NK-92 (cell line): ENCODE measurements at regions not wholly inside any gene's neighbourhood (a gene's known extent, or its start where the extent isn't known, plus 50 kb on each side); places are given as distances from the start of the nearest gene placed in this dataset.
"Not testable (repeated sequence)": the region's sequence is repeated elsewhere in the genome, so short reads cannot be mapped to it uniquely, and the experiment has no call there.

Experiments
- DNase-seq: peaks from one replicate; lab custom pipeline; 2025; ENCODE audit not compliant: unreplicated experiment; lab: John Stamatoyannopoulos, UW

DNA sequence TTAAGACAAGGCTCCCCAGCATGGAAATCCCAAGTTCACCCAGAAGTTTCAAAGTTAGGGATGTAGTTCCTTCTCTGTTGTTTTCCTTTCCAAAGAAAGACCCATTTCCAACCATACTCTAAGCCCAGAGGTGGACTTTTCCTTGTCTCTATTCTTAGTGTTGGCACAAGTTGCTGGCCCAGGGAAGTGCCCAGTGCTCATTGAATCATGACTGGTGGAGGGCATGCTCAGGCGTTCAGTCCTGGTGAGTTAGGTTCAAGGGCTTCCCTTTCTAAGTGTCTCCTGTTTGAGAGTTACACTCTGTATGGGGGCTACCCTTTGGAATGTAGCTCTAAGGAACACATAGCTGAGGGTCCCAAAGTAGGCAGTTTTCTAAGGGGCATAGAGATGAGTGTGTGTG is 389.5 kb downstream of the KCNRG start:
- DNase-seq, result no peak

GRCh38 chr13:50406831-50407230 is 391.6 kb downstream of the KCNRG start:
- no peak for DNase-seq

DNA sequence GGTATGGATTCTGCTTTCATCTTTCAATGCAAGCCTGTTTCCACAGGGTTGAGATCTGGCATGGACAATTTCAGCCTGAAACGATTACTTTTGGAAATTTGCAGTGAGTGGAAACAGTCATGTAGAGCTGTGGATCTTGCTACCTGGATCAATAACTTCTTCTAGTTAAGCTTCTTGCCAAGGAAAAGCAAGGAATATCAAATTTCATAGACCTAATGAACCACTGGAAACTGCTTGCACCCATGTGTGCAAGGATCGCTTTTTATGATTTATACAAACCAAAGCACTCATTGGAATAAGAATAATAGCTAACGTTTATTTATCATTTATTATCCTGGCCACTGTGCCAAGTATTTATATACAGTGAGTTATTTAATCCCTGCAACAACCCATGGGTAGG is 392.8 kb downstream of the KCNRG start:
- no peak for DNase-seq

DNA sequence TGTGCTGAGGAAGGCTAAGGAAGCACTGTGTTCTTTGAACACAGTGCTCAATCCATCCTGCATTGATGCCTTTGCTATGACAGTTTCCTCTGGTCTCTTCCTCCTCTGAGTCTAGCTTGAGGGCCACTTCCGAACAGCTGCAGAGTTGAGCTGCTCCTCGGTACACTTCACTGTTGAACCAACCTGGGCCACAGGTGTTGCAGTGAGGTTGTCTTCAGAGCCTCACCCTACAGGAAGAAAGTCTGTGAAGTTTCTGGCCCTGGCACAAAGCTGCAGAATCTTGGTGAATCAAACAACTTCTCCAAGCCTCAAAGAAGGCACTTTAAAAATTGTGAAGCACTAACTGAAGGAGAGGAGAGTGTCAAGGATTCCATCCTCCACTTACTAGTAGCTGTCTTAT is 394.0 kb downstream of the KCNRG start:
- no peak for DNase-seq

- no peak for DNase-seq
Observed at GRCh38 chr13:50410921-50411746, 395.9 kb downstream of the KCNRG start.

- DNase-seq, result no peak
Observed at GRCh38 chr13:50412046-50412617, 396.9 kb downstream of the KCNRG start.

GRCh38 chr13:50414640-50415039 is 399.4 kb downstream of the KCNRG start:
- no peak for DNase-seq

GRCh38 chr13:50415428-50415827 is 400.2 kb downstream of the KCNRG start:
- DNase-seq, result no peak

DNA sequence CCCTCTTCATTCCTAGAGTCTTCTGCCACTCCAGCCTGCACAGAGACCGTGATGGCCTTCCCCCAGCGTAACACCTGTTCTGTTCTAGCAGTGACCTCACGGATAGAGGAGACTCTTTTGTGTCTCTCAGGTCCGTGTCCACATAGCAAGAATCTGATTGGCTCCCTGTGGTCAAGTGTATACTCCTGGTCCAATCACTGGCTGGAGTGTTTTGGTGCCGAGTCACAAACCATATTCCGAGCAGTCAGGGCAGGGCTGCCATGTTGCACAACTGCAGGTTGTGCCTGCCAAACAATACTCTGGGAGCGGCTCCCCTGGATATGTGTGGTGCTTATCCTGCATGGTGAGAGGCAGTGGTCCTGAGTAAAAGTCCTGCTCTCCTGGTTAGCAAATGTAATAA is 402.4 kb downstream of the KCNRG start:
- DNase-seq, result no peak

GRCh38 chr13:50419331-50419865 is 404.2 kb downstream of the KCNRG start:
- DNase-seq, result no peak

- no peak for DNase-seq
Observed at GRCh38 chr13:50419896-50420295, 404.7 kb downstream of the KCNRG start.

DNA sequence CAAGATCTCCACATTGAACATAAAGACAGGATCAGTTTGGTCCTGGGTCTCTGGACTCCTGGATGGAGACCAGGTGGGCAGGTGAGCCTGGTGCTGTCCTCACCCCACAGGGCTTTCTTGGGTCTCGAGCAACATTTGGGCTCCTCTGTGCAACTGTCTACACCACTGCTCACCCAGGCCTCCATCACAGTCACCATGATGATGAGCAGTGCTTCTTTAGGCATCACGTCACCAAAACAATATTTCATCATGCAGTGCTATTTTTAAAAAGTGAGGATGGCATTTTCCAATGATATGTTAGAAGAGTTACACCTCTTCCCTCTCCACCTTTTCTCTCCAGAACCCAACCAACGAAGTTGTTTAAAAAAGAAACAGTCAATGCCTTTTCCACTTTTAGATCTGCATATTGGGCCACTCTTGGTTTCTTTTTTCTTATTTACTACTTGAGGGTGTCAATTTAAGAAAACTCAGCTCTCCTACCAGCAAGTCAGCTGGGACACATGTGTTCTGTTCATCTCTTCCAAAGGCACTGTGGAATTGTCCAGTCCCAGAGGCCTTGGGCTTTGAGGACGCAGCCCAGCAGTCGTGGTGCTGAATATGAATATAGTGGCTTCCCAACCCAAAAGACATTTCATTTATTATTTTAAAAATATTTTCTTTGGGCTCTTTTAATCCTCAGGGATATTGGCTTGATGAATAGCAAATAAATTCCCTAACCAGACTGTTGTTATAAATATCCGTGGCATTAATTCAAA is 405.7 kb downstream of the KCNRG start:
- DNase-seq, result no peak

DNA sequence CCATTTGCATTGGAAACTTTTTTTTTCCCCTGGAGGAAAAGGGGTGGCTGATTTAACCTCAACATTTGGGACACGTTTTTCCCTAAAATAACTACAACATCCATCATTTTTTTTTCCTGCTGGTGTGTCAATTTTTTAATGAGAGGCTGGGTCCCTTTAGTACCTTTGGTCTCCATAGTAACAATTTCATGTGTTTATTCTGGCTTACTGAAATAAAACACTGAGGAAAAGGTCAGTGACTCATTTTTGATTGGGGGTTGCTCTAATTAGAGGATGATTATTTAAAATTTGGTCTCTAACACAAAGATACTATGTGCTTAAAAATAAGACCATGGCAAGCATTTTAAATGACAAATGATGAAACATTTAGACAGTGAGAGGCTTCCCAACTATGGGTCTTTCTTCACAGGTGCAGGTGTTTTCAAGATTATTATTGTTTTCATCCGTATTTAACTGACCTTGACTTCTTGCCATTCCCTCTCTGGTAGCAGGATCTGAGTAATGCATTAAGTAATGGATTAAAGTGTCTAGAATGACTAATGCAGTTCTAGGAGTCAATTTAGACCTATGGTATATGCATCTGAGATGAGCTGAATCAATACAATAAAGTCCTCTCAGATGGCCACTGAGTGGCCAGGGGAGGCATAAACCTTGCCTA is 406.4 kb downstream of the KCNRG start:
- no peak for DNase-seq

DNA sequence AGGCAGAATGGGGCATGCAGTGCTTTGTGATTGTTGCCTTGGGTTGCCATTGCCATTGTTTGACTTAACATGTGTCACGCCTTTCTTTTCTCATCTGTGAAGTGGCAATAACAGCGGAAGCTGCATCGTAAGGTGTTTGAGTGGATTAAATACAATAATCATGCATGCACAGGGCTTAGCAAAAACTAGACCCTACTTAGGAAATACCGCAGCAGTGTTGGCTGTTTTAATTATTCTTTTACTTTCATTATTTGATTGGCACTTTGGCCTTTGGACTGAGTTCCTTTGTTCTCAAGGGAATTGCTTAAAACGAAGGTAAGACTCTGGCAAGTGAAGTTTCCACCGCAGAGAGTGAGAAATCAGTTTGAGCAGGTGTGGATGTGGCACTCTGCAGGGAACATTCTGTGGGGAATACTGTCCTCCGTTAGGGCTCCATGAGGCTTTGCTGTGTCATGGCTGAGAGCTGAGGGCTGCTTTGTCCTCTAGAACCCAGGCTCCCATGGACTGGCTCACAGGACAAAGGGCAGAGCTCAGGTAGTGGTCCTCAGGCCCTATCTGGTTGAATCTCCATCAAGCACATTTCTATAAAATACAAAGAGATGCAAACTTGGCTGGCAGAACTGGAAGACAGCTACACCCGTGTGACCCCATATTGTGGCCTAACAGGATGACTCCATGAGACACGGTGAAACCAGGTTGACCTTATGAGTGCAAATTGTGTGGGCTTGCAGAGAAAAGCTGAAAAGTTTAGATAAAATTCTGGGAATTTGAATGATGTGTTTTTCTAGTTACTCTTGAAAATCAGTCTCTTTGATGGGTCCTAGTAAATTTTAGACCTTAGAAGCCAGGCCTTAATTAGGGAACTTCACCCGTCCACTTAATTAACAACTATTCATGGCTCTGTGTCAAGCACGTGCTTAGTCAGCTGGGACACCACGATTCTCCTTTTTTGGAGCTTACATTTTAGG is 407.2 kb downstream of the KCNRG start:
- DNase-seq, result no peak

- DNase-seq, result no peak
Observed at GRCh38 chr13:50424993-50425392, 409.7 kb downstream of the KCNRG start.

- DNase-seq, result no peak
Observed at GRCh38 chr13:50425772-50426171, 410.5 kb downstream of the KCNRG start.

GRCh38 chr13:50426927-50427326 is 411.7 kb downstream of the KCNRG start:
- no peak for DNase-seq

DNA sequence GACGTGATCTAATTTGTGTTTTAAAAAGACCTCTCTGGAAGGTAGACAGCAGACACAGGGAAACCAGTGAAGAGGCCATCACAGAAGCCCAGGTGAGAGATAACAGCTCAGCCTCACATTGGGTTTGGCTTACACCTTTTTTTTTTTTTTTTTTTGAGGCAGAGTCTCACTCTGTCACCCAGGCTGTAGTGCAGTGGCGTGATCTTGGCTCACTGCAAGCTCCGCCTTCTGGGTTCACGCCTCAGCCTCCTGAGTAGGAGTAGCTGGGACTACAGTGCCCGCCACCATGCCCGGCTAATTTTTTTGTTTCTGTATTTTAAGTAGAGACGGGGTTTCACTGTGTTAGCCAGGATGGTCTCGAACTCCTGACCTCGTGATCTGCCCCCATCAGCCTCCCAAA is 412.3 kb downstream of the KCNRG start:
- not testable (repeated sequence) for DNase-seq

DNA sequence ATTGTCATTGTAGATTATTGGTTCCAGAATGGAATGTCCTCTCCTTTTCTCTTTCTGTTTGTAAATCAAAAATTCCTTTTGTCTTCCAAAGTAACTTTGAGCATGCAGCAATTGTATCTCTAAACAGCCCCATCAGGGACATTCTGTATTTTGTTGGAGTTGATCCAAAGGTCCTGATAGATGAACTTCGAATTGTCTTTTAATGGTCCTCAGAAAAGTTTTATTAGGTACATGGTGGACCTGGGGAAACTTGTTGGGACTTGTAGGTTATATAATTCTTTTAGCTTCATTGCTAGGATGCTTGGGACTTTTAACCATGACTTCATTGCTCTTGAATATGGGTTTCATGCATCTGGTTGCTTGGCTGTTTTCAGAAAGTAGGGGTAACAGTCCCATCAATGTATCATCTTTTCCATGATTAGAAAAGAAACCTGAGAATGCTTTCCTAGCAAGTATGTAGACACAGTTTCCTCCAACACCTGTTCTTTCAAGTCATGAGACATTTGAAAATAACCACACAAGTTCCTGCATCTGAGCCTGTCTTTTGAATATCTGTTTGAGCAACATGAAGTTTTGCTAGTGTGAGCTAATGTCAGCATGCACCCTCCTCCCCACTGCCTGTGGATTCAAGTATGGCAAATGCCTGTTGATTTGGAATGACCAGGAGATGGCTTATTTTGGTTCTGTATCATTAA is 413.1 kb downstream of the KCNRG start:
- DNase-seq, result no peak

DNA sequence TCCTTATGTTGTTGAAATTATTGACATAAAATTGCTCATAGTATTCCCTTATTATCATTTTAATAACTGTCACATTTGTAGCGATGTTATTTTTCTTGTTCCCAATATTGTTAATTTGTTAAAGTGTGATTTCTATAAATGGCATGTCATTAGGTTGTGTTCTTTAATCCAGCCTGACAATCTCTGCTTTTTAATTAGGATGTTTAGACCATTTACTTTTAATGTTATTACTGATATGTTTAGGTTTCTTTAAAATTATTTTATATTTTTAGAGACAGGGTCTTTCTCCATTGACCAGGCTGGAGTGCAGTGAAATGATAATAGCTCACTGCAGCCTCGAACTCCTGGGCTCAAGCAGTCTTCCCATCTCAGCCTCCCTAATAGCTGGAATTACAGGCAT is 408.5 kb downstream of the DLEU7 start:
- no peak for DNase-seq
